ENCODE measurements at regions not wholly inside any gene's neighbourhood (a gene's known extent, or its start where the extent isn't known, plus 50 kb on each side); places are given as distances from the start of the nearest gene placed in this dataset.

DNA sequence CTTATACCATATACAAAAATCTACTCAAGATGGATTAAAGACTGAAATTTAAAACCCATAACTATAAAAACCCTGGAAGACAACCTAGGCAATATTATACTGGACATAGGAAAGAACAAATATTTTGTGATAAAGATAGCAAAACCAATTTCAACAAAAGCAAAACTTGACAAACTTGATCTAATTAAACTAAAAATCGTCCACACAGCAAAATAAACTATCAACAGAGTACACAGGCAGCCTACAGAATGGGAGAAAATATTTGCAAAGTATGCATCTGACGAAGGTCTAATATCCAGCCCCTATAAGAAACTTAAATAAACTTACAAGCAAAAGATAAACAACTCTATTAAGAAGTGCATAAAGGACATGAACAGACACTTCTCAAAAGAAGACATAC lies 240.1 kb downstream of the HGF start:
- DNase-seq (ENCODE audit: low spot score): no peak

DNA sequence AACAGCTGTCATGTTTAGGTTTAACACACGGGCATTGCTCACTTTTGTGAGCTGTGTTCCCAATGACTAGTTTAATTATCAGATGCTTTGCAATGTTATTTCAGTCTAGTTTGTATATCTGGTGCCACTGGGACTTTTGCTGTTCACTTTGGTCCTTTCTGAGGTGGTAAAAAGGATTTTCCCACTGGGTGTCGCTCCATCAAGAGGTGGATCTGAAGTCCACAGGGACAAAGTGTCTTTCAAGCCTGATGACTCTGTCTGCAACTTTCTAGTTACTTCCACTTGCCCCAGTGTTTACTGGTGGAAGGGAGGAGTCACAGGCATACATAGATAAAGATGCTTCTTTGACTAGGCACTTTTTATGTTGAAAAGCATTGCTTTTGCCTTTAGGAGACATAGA lies 242.2 kb downstream of the HGF start:
- peak; percentile 12 for DNase-seq (ENCODE audit: low spot score)

DNA sequence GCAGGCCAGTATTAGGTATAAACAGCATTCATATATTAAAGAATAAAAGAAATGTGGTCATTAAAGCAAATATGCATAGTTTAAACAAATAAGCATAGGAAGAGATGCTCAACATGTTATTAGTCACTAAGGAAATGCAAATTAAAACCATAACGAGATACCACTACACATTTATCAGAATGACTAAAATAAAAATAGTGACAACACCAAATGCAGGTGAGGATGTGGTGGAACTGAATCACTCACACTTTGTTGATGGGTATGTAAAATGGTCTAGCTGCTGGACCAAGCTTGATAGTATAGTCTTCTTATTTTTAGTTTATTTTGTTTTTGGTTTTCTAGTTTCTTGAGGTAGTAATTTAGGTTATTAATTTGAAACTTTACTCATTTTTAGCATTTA lies 242.9 kb downstream of the HGF start:
- DNase-seq (ENCODE audit: low spot score): no peak

DNA sequence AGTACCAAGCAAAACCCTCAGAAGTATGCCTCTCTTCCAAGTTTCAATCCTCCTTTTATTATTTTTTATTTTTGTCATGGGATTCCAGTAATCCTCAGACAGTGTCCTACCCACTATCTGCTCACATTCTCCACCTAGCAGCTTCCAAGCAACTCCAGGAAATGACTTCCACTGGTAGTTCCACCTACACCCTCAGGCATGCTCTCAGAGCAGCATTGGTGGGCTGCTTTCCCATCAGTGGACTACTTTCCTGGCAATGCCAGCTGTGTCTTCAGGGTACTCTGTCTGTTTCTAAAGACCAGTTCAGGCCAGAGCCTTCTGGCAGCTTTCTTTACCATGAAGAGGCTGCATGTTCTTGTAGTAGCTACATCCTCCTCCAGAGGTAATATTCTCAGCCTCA lies 244.0 kb downstream of the HGF start:
- no peak for DNase-seq (ENCODE audit: low spot score)

DNA sequence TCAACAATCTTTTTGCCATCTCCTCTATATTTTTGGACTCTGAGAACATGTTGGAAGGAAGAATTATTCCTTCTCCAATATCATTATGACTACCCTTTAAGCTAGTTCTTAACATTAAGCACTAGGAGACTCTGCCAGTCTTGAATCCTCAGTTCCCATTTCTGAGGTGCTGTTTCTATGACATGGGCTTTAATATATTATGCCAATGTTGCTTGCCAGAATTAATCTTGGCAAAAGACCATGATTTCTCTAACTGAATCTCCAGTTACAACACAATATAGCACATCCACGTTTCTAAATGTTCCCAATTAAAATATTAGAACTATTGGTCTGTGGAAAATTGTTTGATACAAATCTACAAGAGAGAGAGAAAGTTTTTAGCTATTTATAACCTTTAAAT lies 250.0 kb downstream of the HGF start:
- DNase-seq (ENCODE audit: low spot score): no peak

DNA sequence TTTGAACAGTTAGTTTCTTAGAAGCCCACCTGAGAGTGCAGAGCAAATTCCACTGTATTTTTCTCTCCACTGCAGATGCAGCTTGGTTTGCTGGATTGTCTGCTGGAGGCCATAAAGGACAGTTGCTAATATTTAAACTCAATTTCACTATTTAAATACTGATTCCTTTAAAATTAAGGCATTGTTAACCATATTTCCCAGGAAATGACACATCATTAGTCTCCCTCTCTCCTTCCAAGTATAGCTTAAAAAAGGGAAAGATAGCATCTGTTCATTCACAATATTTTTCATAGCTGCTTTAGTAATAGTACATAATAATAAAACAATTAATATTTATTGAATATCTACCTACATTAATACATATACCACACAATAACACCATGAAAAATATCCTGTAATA lies 252.9 kb downstream of the HGF start:
- no peak for DNase-seq (ENCODE audit: low spot score)

DNA sequence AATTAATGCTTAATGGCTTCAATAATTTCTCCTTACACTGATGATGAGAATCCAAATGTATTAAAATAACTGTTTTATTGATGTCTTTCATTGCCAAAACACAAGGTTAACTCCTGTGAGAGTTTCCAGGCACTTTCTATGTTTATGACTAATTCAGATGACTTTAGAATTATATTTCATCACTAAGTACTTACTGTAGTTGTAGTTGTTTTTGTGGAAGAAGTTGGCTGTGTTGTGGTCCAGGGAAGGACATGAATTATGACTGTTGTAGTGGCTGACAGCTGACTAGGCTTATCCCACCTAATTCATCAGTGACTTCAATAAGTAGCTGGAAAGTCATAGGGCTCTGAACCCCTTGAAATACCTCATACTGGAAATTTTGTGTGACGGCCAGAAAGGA lies 254.8 kb downstream of the HGF start:
- no peak for DNase-seq (ENCODE audit: low spot score)

DNA sequence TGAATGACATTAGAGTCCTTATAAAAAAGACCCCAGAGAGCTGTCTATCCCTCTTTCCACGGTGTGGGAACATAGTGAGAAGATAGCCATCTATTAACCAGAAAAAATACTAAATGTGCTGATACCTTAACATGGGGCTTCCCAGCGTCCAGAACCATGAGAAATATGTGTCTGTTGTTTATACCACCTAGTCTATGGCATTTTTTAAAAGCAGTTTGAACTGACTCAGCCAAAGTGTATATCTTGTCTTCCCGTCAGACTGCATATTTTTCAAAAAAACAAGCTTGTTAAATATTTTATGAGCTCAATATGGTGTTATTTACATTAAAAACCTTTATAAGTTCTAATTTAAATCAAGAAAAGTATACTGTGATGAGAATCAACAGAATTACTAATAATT lies 255.3 kb downstream of the HGF start:
- DNase-seq (ENCODE audit: low spot score): no peak

DNA sequence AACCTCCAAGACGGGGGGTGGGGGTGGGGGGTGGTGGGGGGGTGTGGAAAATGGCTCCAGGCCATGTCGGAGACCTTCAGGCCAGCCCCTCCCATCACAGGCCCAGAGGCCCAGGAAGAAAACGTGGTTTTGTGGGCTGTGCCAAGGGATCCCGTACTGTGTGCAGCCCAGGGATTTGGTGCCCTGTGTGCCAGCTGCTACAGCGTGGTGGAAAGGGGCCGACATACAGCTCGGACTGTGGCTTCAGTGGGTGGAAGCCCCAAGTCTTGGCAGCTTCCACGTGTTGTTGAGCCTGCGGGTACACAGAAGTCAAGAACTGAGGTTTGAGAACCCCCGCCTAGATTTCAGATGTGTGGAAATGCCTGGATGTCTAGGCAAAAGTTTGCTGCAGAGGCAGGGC lies 259.7 kb downstream of the HGF start:
- no peak for DNase-seq (ENCODE audit: low spot score)

DNA sequence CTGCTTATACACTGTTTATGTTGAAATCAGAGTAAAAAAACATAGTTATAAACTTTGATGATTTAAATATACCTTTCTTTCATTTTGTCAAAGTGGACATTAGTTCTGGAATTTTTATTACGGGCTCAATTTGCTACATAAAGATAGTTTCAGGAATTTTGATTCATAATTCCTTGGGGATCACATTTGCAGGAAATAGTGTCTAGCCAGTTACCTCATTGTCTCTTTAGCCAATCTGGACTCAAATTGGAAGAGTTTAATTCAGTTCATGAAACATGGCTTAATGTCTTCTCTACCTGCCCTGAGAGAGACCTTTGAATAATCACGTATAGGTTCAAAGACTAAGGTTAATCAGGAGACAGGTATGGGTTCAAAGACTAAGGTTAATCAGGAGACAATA lies 262.6 kb downstream of the HGF start:
- DNase-seq (ENCODE audit: low spot score): no peak

DNA sequence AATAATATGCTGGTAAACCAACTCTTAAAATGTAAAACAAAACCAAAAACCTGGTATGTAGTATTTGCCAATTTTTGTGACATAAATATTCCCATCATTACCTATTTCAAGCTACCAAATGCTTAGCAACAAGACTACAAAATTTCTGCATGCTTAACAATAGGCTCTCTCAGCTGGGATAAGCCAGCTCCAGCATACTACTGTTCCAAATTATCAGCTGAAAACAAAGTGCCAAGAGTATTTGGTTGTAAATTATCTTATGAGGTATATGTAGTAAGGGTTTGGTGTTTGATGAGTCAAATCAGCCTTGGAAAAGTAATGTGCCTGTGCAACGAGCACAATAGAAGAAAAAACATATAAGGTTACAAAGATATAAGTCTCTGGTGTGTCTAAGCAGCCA lies 263.2 kb downstream of the HGF start:
- DNase-seq (ENCODE audit: low spot score): no peak

DNA sequence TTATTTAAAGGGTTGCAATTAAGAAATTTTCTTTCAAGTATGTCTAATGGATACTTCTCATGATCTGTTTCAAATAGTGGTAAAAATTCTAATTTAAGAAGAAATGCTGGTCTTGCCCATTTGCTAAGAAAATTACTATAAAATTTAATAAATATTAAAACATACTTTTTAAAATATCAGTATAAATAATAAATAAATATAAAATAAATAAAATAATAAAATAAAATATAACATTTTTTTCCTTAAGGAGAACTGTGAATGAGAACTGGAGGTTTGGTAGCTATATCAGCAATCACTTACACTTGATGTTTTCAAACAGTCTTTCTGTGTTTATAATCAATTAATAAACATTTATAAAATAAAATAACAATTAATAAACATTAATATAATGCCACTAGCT lies 266.1 kb downstream of the HGF start:
- DNase-seq (ENCODE audit: low spot score): no peak

DNA sequence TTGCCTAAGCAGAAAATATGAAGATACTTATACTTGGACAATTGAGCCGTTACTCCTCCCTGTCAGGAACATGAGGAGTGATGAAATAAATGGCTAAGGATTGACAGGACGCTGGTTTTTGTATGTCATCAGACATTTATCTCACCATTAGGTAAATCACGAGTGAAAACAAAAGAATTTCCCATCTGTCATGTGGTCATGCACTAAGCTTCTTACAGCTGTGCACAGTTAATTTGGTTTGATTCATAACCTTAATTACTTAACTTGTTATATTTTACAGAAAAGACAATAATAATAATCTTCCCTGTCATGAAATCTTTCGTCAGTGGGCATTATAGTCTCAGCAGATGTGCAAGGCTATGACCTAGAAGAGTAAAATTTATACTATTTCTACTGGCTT lies 266.5 kb downstream of the HGF start:
- DNase-seq (ENCODE audit: low spot score): no peak

DNA sequence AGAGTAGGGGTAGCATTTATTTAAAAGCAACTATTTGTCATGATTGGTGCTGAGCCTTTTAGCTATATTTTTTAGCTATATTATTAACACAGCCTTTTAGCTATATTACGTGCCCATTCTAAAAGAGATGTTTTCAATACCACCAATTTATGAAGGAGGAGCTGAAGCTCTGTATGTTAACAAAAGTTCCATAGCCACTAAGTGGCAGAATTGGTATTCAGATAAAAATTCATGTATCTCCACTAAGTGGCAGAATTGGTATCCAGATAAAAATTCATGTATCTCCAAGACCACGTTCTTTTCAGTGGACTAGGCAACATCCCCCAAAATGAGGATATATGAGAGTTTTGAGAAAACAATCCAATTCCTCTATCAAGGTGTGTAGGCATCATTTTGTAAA lies 268.6 kb downstream of the HGF start:
- no peak for DNase-seq (ENCODE audit: low spot score)

DNA sequence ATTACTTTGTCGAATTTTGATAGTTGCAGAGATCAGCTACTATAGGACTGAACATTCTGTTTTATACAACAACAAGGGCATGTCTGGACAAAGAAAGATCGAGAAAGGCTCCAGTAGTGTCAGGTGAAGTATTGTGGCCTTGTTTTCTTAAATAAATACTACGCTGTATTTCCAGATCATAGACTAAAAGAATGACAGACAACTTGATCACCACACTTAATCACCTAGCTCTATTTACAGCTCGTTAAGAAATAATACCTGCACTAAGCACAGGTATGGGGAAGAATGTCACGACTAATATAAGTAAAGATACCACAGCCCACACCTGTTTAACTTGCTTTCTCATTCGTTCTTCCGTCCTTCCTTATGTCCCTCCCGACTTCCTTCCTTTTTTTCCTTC lies 269.2 kb downstream of the HGF start:
- no peak for DNase-seq (ENCODE audit: low spot score)

DNA sequence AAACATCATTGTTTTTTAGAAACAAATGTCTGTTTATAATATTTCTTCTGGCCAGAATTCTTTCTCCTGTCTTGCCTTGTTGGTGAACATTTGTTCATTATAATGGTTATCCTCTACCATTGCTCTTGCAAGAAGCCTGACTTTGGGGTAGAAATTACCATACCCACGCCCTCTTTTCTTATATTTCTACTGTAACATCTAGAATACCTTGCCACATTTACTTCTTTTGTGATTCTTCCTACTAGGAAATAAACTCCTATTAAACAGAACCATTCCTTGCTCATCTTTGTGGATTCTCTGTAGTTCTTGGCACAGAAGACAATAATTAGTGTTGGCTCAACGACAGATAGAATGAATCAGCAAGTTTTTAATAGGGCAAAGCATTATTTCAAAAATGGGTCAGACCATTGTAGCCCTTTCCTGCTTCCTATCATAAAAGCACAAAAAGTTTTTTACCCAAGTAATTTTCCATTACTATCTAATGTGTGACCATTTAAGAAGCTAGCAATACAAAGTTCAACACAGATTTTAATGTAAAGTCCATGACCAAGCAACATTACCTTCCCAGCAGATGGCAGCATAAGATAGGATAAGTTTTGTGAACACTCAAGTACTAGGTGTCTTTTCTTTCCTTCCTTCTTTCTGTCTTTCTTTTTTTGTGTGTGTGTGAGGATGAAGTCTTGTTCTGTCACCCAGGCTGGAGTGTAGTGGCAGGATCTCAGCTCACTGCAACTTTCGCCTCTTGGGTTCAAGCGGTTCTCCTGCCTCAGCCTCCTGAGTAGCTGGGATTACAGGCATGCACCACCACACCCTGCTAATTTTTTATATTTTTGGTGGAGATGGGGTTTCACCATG lies 270.4 kb downstream of the HGF start:
- peak; percentile 78 for DNase-seq (ENCODE audit: low spot score)

DNA sequence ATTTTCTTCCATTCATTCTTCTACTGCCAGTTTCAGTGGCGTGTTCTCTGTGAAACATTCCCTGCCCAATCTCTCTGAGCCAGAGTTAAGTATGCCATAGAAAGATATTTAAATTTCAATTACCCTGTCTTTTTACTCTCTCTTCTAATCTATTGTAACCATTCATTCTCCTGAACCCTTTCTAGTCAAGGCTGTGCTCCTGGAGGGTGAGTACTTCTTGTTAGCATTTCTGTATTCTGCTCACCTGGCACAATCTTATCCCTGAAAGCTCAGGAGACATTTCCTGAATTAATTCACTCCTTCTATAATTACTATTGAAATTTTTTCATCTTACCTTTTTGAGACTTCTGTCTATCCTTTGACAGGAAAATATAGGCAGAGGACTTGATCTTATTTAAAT lies 271.7 kb downstream of the HGF start:
- DNase-seq (ENCODE audit: low spot score): no peak

DNA sequence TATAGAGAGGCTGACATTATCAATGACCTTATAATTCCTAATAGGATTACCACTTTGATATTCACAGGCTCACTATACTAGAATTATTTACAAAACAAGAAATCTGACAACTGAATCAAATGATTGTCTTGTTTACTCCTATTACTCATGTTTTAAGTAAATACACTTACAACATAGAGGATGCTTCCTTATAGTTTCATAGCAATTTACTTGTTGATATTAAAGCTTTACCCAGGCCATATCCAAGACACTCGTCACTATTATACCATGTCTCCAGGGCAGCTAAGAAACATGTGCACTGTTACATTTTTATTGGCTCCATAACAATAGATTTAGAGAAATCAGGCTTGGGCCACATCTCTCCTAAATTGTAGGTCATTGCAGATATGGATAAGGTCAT lies 276.9 kb downstream of the HGF start:
- DNase-seq (ENCODE audit: low spot score): no peak

DNA sequence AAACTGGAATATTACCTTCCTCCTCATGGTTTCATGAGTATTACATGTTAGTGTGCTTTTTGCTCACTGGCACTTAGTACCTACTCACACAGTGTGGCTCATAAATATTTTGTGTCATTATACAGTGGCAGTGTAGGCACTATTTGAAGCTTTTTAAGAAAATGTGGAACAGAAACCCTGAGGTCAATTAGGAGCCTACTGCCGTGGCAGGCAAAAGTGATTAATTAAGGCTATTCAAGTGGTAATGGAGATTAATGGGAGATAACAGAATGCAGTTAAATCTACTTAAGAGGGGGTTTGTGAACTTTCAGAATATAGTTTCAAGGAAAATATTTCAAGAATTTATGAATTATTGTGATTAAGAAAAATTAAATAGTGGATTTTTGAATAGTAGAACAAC lies 277.6 kb downstream of the HGF start:
- DNase-seq (ENCODE audit: low spot score): no peak

DNA sequence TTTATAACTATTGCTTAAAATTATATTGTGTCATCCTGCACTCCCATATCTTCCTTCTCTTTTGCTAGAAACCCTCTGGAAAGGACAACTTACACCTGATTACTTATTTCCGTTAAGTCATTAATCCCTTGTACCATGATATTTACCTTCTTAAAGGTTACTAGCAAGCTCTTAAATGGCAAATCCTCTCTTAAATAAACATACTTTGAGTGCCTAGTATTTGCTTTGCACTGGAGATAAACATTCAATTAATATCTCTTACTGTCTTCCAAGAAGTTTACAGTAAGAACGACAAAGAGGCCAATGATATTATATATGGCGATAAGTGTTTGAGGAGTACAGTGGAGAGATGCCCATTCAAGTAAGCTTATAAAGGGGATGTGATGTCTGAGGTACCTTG lies 278.3 kb downstream of the HGF start:
- no peak for DNase-seq (ENCODE audit: low spot score)

DNA sequence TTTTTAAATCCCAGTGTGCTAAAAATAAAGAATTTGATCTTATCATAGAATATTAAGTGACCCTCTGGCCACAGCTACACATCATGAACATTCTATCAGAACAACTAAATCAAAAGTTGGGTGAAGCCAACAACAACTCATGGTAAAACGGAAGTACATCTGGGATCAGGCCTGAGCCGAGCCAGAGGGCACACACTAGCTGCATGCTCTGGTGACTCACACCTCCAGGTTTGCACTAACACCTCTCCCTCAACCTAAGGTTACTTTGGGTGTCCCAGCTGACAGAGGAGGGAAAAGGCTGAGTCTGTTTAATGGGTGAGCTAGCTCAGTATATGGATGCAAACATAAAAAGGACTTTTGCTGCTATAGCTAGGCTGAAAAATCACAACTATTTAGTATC lies 281.6 kb downstream of the HGF start:
- DNase-seq (ENCODE audit: low spot score): no peak

DNA sequence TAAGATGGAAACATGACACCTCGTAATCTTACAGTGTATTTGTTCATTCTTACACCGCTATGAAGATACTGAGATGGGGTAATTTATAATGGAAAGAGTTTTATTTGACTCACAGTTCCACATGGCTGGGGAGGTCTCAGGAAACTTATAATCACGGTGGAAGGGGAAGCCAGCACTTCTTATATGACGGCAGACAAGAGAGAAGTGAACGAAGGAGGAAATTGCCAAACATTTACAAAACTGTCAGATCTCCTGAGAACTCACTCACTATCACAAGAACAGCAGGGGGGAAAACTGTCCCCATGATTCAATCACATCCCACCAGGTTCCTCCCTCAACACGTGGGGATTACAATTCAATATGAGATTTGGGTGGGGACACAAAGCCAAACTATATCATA lies 282.3 kb downstream of the HGF start:
- no peak for DNase-seq (ENCODE audit: low spot score)

DNA sequence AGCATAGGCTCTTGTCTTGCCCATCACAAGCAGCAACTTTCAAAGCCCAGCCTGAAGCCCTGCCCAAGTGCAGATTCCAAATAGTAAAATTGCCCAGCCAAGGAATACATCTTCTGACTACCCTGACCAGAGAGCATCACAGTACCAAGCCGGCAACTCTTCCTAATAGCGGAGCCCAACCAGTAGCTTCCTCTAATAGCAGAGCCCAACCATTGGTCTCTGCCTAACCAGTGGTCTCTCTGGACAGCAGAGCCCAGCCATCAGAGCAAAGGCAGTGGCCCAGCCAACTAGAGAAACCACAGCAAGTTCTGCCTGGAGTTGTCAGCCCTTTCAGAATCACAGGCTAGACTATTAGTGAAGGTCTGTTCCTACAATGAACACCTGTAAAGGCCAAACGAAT lies 285.6 kb downstream of the HGF start:
- no peak for DNase-seq (ENCODE audit: low spot score)

DNA sequence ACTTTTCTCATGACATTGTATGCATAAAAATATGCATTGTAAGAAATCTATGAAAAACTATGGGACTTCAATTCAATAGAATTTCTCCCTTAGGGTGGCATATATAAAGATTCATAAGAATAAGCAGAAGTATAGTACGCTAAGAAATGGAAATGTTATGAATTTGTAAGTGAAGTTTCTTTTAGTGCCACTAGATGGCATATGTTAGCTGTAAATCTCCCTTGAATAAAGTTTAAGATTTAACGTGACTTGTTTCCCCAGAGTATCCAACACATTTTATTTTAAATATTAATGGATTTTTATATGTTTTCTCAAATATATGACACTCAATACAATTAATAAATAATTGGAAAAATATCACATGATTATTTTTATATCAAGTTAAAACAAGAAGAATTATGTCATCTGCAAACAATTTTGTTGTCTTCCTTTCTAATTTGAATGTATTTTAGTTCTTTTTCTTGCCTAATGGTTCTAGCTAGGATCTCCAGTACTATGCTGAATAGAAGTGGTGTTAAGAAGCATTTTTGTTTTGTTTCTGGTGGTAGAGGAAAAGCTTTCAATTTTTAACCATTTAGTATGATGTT lies 287.2 kb downstream of the HGF start:
- DNase-seq (ENCODE audit: low spot score): peak; percentile 69

All from LoVo (cell line).